ENCODE measurements at regions not wholly inside any gene's neighbourhood (a gene's known extent, or its start where the extent isn't known, plus 50 kb on each side); places are given as distances from the start of the nearest gene placed in this dataset.

DNA sequence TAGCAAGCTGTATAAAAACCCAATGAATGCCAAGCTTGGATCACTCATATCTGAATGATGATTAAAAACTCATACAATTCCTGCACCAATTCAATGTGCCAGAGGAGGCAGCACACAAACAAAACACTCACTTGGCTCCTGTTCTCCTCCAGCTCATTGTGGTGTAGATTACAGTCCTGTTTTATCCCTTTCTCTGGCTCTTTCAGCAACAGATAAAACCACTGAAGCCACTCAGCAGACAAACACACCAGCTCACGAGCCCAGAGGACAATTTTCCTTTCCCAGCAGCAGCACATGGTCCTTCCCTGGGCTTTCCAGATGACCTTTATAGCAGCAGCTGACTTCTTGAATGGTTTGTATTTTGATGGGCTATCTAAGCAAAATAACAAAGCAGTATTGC lies 107.3 kb upstream of the STARD3NL start:
- Histone ChIP-seq H2BK120ac (ENCODE audit: low read depth, low read length) (no peak overlapping the region), H4K8ac (ENCODE audit: low read depth in 2 of 2, low read length in 2 of 2) (no peak overlapping the region), H4K20me1 (ENCODE audit: insufficient read depth, low read length) (no peaks in the 10 kb centered on the region), H3K36me3 (ENCODE audit: control insufficient read depth, insufficient read depth, low read length) (no peaks in the 10 kb centered on the region), H3K56ac (ENCODE audit: extremely low read depth, insufficient read depth, low read length) (no peak overlapping the region), H4K5ac (ENCODE audit: low read depth, low read length) (no peak overlapping the region), H2BK20ac (ENCODE audit: low read depth, low read length) (no peak overlapping the region), H2AFZ (replicated peaks; ENCODE audit: low read length, poor library complexity) (no peak overlapping the region), H4K91ac (ENCODE audit: insufficient read depth, low read depth, low read length) (no peak overlapping the region), H3K27me3 (ENCODE audit: control insufficient read depth, insufficient read depth, low read length) (no peaks in the 10 kb centered on the region), H3K18ac (ENCODE audit: low read depth, low read length) (no peak overlapping the region), H3K9me1 (ENCODE audit: insufficient read depth, low read length) (no peaks in the 10 kb centered on the region), H2AK5ac (ENCODE audit: low read depth, low read length) (no peak overlapping the region), H3K9ac (ENCODE audit: low read depth, low read length) (no peak overlapping the region), H3K9me3 (ENCODE audit: control insufficient read depth, insufficient read depth, low read length) (no peaks in the 10 kb centered on the region), H3K23ac (ENCODE audit: low read depth, low read length) (no peak overlapping the region), H2BK5ac (ENCODE audit: low read depth, low read length, poor library complexity, severe bottlenecking) (no peak overlapping the region), H3K14ac (replicated peaks; ENCODE audit: low read depth, low read length) (no peak overlapping the region), H3K4me2 (ENCODE audit: low read depth, low read length) (no peak overlapping the region), H3K4me1 (ENCODE audit: control insufficient read depth, insufficient read depth, low read length) (no peaks in the 10 kb centered on the region), H2BK15ac (ENCODE audit: low read depth, low read length) (no peak overlapping the region), H3K4ac (ENCODE audit: low read depth, low read length) (no peak overlapping the region), H2AK9ac (replicated peaks; ENCODE audit: low read depth, low read length, poor library complexity) (no peak overlapping the region), H3K4me3 (ENCODE audit: insufficient read depth, low read depth, low read length) (no peak overlapping the region), H3K27ac (ENCODE audit: insufficient read depth, low read length) (no peak overlapping the region), H3K79me1 (ENCODE audit: low read depth in 1 of 2, low read length in 2 of 2) (no peaks in the 10 kb centered on the region)
- in situ Hi-C loops (cut with MboI; ENCODE audit: low sequenced_read_pairs) (no loop called here), dilution Hi-C loops (cut with HindIII; ENCODE audit: low sequenced_read_pairs, unreplicated experiment) (no loop called here), intact Hi-C loops (cut with micrococcal nuclease) (no loop called here)
- POLR2A ChIA-PET (ENCODE audit: unreplicated experiment), result no interaction called here
- TF ChIP-seq MXI1 (IDR thresholded peaks at IDR 0.05; ENCODE audit: borderline replicate concordance, low read depth, low read length) (no peak), CTCF (conservative IDR thresholded peaks at IDR 0.05; ENCODE audit: low read depth, low read length) (0 out of 2 replicates have a peak, but pooled peaks have one; percentile 23)
- ATAC-seq (ENCODE audit: low read depth) (no peak), DNase-seq (peak; percentile 0)
- no CpG with 5 or more reads among the region's 1 CpG for WGBS, 2 experiments (ENCODE audit: extremely low coverage in 2 of 2, insufficient read length in 1 of 2)
- no TSS peak for BruUV-seq (replicated peaks)
- CTCF ChIA-PET, result interaction anchor here (1.5 kb wide), 1 partner anchor 11 kb away, joined by 4 read pairs; no protein-coding TSS in a partner anchor

Measured in IMR-90 (cell line).